Smooth muscle cell (in vitro differentiated cells): ENCODE measurements at regions not wholly inside any gene's neighbourhood (a gene's known extent, or its start where the extent isn't known, plus 50 kb on each side); places are given as distances from the start of the nearest gene placed in this dataset.

ENCODE experiments used
- DNase-seq: peaks from one replicate; lab custom pipeline; 2025; ENCODE audit not compliant: unreplicated experiment; lab: John Stamatoyannopoulos, UW
- H2AFZ ChIP-seq: fragments of 200-600 bp; sonication (generic); 2 replicates; pipeline ENCODE4 v1.6.0; 2016; ENCODE audit warnings: antibody characterized with exemption, low read depth, mild to moderate bottlenecking
- H3F3A ChIP-seq: fragments of 200-600 bp; sonication (generic); 2 replicates; pipeline ENCODE4 v1.6.0; 2017; ENCODE audit warnings: antibody characterized with exemption, low read depth
- H3K27ac ChIP-seq: fragments of 200-600 bp; sonication (generic); 2 replicates; pipeline ENCODE4 v1.5.1; 2016; ENCODE audit warnings: low read depth, mild to moderate bottlenecking
- H3K27me3 ChIP-seq: fragments of 200-600 bp; sonication (generic); 2 replicates; pipeline ENCODE4 v1.6.1; 2016; ENCODE audit warnings: low read depth, mild to moderate bottlenecking
- H3K36me3 ChIP-seq: fragments of 200-600 bp; sonication (generic); 2 replicates; pipeline ENCODE4 v1.5.1; 2016; ENCODE audit warnings: low read depth
- H3K4me1 ChIP-seq: fragments of 200-600 bp; sonication (generic); 2 replicates; pipeline ENCODE4 v1.5.1; 2016; ENCODE audit warnings: low read depth
- H3K4me2 ChIP-seq: fragments of 200-600 bp; sonication (generic); 2 replicates; pipeline ENCODE4 v1.6.0; 2016; ENCODE audit warnings: mild to moderate bottlenecking
- H3K4me3 ChIP-seq: fragments of 200-600 bp; sonication (generic); 2 replicates; pipeline ENCODE4 v1.5.1; 2016; ENCODE audit warnings: mild to moderate bottlenecking
- H3K79me2 ChIP-seq: fragments of 200-600 bp; sonication (generic); 2 replicates; pipeline ENCODE4 v1.6.0; 2016; ENCODE audit warnings: low read depth, mild to moderate bottlenecking
- H3K9ac ChIP-seq: fragments of 200-600 bp; sonication (generic); 2 replicates; pipeline ENCODE4 v1.6.0; 2016; ENCODE audit warnings: low read depth
- H3K9me3 ChIP-seq: fragments of 200-600 bp; sonication (generic); replicated peaks from 2 replicates; pipeline ENCODE4 v1.5.1; 2016; ENCODE audit warnings: low read depth
- H4K20me1 ChIP-seq: fragments of 200-600 bp; sonication (generic); 2 replicates; pipeline ENCODE4 v1.6.0; 2016; ENCODE audit warnings: low read depth
- WGBS: methylation state at CpG from one replicate; pipeline ENCODE4 v1.1.7; 2016; ENCODE audit warnings: low lambda C conversion rate; 5-methylcytosine and 5-hydroxymethylcytosine counted together
- TF ChIP-seq, protein P1 (sequence below): fragments of 200-600 bp; sonication (generic); IDR thresholded peaks from 2 replicates; pipeline ENCODE4 v1.5.1; 2017; ENCODE audit warnings: borderline replicate concordance, mild to moderate bottlenecking, antibody characterized with exemption; ENCODE audit not compliant: insufficient read depth, poor library complexity, severe bottlenecking

DNA sequence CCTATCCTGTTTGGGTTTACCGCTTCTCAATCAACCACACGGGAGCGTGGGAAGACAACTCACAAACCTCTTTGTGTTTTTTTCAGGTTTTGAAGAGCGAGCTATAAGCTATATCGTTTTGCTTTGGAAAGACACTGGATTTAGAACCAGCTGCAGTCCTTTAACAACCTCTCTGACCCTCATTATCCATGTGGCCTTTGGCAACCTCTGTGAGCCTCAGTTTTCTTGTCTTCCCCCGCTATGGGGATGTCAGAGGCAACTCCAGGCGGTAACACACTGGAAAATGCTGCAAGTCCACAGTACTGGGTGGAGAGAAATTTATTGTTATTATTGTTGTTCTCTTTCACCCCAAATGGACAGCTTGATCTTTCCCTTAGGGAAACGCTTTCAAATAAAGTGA, 100.0 kb downstream of the ETS2 start:
- H3K9me3 ChIP-seq = no peaks in the 10 kb centered on the region
- no peak overlapping the region for H3K4me2 ChIP-seq
- no peaks in the 10 kb centered on the region for H4K20me1 ChIP-seq
- no peaks in the 10 kb centered on the region for H3K27me3 ChIP-seq
- TF ChIP-seq, protein P1, sequence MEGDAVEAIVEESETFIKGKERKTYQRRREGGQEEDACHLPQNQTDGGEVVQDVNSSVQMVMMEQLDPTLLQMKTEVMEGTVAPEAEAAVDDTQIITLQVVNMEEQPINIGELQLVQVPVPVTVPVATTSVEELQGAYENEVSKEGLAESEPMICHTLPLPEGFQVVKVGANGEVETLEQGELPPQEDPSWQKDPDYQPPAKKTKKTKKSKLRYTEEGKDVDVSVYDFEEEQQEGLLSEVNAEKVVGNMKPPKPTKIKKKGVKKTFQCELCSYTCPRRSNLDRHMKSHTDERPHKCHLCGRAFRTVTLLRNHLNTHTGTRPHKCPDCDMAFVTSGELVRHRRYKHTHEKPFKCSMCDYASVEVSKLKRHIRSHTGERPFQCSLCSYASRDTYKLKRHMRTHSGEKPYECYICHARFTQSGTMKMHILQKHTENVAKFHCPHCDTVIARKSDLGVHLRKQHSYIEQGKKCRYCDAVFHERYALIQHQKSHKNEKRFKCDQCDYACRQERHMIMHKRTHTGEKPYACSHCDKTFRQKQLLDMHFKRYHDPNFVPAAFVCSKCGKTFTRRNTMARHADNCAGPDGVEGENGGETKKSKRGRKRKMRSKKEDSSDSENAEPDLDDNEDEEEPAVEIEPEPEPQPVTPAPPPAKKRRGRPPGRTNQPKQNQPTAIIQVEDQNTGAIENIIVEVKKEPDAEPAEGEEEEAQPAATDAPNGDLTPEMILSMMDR = no peak
- H3K36me3 ChIP-seq = no peaks in the 10 kb centered on the region
- 89% methylated on average over 8 of the region's 8 CpGs for WGBS
- no peak overlapping the region for H3K4me3 ChIP-seq
- no peak overlapping the region for H3K9ac ChIP-seq
- H2AFZ ChIP-seq = no peak overlapping the region
- H3K4me1 ChIP-seq = peaks cover 4% of the 10 kb centered on the region
- no peak overlapping the region for H3K27ac ChIP-seq
- no peaks in the 10 kb centered on the region for H3K79me2 ChIP-seq
- no peaks in the 10 kb centered on the region for H3F3A ChIP-seq
- DNase-seq = no peak

DNA sequence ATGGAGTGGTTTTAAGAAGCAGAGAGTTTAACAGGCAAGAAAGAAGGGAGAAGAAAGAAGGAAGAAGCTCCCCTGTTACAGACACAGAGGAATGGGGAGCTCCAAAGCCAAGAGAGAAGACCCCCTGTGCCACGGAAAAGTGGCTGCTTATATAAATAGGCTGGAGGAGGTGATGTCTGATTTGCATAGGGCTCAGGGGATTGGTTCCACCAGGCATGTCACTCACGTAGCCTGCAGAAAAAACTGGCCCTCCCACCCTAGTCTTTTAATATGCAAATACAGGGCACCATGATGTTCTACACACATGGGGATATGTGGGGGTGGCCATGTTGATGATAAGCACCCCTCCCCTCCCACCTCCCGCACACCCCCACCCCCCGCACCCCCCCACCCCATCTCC, 99.6 kb downstream of the ETS2 start:
- Histone ChIP-seq H3K9ac (no peak overlapping the region), H3K27ac (no peak overlapping the region), H3K9me3 (no peaks in the 10 kb centered on the region), H3K4me2 (no peak overlapping the region), H4K20me1 (no peaks in the 10 kb centered on the region), H3K4me3 (no peak overlapping the region), H3K4me1 (peaks cover 4% of the 10 kb centered on the region), H3K79me2 (no peaks in the 10 kb centered on the region), H3K27me3 (no peaks in the 10 kb centered on the region), H3K36me3 (no peaks in the 10 kb centered on the region), H2AFZ (no peak overlapping the region), H3F3A (no peaks in the 10 kb centered on the region)
- 96% methylated on average over 4 of the region's 4 CpGs for WGBS
- no peak for DNase-seq
- TF ChIP-seq, protein P1 = no peak

DNA sequence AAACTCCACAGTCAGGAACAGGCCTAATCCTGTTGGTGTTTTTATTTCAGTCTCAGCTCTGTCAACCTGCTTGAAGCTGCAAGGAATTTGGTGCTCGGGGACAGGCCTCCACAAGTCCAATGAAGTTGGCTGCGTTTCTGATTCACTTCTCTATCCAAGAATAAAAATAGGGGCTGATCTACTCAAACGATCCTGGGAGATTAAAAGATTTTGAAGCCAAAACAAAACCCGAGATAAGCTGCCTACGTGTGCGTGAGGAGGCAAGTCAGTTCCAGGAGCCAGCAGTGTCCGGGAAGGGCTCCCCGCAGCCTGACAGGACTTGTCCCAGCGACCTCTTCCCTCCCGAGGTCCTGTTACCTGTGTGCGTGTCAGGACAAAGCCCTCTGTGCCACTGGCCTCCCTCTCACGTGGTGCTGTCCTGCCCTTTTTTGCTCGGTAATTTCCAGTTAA, 98.0 kb downstream of the ETS2 start:
- Histone ChIP-seq H2AFZ (no peak overlapping the region), H3F3A (no peaks in the 10 kb centered on the region), H3K4me2 (peak overlapping the region; percentile 38), H3K4me3 (no peak overlapping the region), H3K9ac (no peak overlapping the region), H3K9me3 (no peaks in the 10 kb centered on the region), H3K27me3 (no peaks in the 10 kb centered on the region), H3K79me2 (no peaks in the 10 kb centered on the region), H3K36me3 (no peaks in the 10 kb centered on the region), H4K20me1 (no peaks in the 10 kb centered on the region), H3K4me1 (peaks cover 4% of the 10 kb centered on the region), H3K27ac (peak overlapping the region; percentile 64)
- WGBS = 36% methylated on average over 13 of the region's 13 CpGs
- no peak for DNase-seq
- TF ChIP-seq, protein P1 = no peak

DNA sequence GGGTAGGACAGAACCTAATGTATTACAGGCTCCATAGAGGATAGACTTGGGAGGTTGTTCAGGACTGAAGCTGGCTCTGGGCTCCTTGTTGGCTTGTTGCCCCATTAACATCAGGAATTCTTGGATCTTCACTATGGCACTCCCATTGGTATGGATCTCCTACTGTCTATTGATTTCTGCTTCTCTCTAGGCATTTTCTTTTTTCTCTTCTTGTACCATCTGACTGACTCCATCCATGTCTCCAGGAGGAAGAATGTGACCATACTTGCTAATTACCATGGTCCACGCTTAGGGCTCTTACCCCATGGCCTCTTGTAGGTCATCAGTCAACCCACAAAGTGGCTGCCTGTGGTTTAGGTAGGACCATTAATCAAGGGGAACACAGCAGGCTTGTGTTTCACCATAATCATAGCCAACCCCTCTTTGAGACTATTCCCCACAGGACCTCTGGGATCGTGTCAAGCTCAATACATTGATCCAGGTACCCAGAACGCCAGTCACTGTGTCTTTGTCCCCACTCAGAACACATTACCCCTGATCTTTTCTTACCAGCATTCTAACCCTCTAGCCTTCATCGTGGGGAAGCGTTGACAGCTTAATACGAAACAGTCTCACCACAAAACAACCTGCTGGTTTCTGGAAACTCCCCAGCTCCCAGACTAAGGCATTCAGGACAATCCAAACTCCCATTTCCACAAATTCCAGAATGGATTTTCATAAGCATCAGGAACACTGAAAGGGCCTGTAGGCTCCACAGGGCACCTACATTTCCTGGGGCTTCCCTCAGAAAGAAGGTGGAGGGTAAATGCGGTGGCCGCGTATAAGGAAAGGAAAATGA, 97.1 kb downstream of the ETS2 start:
- TF ChIP-seq, protein P1 = no peak
- Histone ChIP-seq H4K20me1 (no peaks in the 10 kb centered on the region), H2AFZ (no peak overlapping the region), H3F3A (no peaks in the 10 kb centered on the region), H3K36me3 (no peaks in the 10 kb centered on the region), H3K9me3 (no peaks in the 10 kb centered on the region), H3K79me2 (no peaks in the 10 kb centered on the region), H3K4me2 (peak overlapping the region; percentile 38), H3K27me3 (no peaks in the 10 kb centered on the region), H3K4me3 (no peak overlapping the region), H3K9ac (no peak overlapping the region), H3K27ac (peak overlapping the region; percentile 64), H3K4me1 (peaks cover 4% of the 10 kb centered on the region)
- WGBS = 71% methylated on average over 9 of the region's 9 CpGs
- no peak for DNase-seq
